Spleen (tissue), 7 donors: ENCODE measurements at regions not wholly inside any gene's neighbourhood (a gene's known extent, or its start where the extent isn't known, plus 50 kb on each side); places are given as distances from the start of the nearest gene placed in this dataset.

ENCODE experiments used
- POLR2A ChIP-seq, 3 donors: fragments of 450-650 bp; IDR thresholded peaks; one replicate each; pipeline ENCODE4 v1.5.1; 2017; ENCODE audit warnings: antibody characterized with exemption in 3 of 3, mild to moderate bottlenecking in 1 of 3
- TF ChIP-seq, protein P1 (sequence below), 11 experiments: fragments of 200-600 bp in 7 of 11; fragments of 450-650 bp in 4 of 11; sonication (generic) in 4 of 11; IDR thresholded peaks in 8 of 11; conservative IDR thresholded peaks in 3 of 11; 1 replicate in 7 of 11; 2 replicates in 4 of 11; pipeline versions ENCODE4 v1.4.0 to v1.8.0; 2016 to 2021; ENCODE audit warnings: antibody characterized with exemption in 11 of 11, inconsistent platforms in 4 of 11, mild to moderate bottlenecking in 1 of 11
- donor health status: DM: no; HTN: no; CAD: no; lungs with moderate emphysema.
- donor health status: DM: no; HTN: no; CAD: no.
- donor health status: DM: no; HTN: no; CAD: no.

DNA sequence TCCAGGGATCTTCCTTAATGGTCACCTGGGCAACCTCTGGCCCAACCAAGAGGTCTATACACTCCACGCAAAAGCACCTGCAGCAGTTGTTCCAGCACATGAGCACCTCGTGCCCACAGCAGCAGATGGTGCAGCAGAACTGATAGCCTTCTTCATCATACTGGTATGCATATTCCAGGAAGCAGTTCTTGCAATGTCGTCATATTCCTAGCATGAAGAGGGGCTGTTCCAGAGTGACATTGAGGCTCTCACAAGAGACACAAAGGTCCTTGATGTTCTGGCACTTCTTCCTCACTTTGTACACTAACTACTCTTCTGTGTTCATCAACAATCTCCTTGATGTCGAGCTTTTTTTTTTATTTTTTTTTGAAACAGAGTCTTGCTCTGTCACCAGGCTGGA, 386.2 kb downstream of the MEIS1 start:
- TF ChIP-seq, protein P1, sequence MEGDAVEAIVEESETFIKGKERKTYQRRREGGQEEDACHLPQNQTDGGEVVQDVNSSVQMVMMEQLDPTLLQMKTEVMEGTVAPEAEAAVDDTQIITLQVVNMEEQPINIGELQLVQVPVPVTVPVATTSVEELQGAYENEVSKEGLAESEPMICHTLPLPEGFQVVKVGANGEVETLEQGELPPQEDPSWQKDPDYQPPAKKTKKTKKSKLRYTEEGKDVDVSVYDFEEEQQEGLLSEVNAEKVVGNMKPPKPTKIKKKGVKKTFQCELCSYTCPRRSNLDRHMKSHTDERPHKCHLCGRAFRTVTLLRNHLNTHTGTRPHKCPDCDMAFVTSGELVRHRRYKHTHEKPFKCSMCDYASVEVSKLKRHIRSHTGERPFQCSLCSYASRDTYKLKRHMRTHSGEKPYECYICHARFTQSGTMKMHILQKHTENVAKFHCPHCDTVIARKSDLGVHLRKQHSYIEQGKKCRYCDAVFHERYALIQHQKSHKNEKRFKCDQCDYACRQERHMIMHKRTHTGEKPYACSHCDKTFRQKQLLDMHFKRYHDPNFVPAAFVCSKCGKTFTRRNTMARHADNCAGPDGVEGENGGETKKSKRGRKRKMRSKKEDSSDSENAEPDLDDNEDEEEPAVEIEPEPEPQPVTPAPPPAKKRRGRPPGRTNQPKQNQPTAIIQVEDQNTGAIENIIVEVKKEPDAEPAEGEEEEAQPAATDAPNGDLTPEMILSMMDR (IDR thresholded peaks at IDR 0.05 in 8 of 11, conservative IDR thresholded peaks at IDR 0.05 in 3 of 11), result no peak
- TF ChIP-seq POLR2A (IDR thresholded peaks at IDR 0.05), result no peak
